ENCODE measurements at regions not wholly inside any gene's neighbourhood (a gene's known extent, or its start where the extent isn't known, plus 50 kb on each side); places are given as distances from the start of the nearest gene placed in this dataset.

DNA sequence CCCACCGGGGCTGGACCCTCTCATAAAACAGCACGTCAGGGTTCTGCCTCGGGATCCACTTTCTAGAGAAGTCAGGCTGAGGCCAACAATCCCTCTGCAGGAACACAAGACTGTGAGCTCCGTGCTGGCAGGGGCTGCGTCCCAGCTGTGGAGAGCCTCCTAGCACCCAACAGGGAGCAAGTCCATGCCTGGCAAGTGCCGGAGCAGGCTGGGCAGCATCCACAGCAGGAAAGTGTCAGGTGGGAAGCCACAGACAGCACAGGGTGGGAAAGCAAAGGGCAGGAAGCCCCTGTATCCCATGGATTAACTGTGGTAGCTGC lies 682.3 kb downstream of the TBC1D22A start:
- TF ChIP-seq POLR2A (IDR thresholded peaks at IDR 0.05), result no peak
- TF ChIP-seq CTCF (IDR thresholded peaks at IDR 0.05), result no peak

Measured in esophagus squamous epithelium (tissue), 4 donors.